ENCODE measurements at regions not wholly inside any gene's neighbourhood (a gene's known extent, or its start where the extent isn't known, plus 50 kb on each side); places are given as distances from the start of the nearest gene placed in this dataset.

- TF ChIP-seq CTCF (conservative IDR thresholded peaks at IDR 0.05; ENCODE audit: low read length) (no peak), EZH2phosphoT487 (IDR thresholded peaks at IDR 0.05; ENCODE audit: borderline replicate concordance) (no peak)
These were observed 156.5 kb upstream of the RPH3A start for GRCh38 chr12:112635036-112635435.
